GM19452 (cell line): ENCODE measurements at regions not wholly inside any gene's neighbourhood (a gene's known extent, or its start where the extent isn't known, plus 50 kb on each side); places are given as distances from the start of the nearest gene placed in this dataset.
"Not testable (repeated sequence)": the region's sequence is repeated elsewhere in the genome, so short reads cannot be mapped to it uniquely, and the experiment has no call there.

Experiments used
- ATAC-seq: cut with Tn5 transposase; IDR thresholded peaks from one replicate; pipeline ENCODE4 v1.9.1; 2021; ENCODE audit not compliant: unreplicated experiment

GRCh38 chr20:11162026-11162775 lies 488.4 kb upstream of the JAG1 start:
- ATAC-seq: no peak

- ATAC-seq: no peak
Measured at GRCh38 chr20:11165789-11166188, 492.0 kb upstream of the JAG1 start.

- ATAC-seq: no peak
Measured at GRCh38 chr20:11166712-11167111, 492.9 kb upstream of the JAG1 start.

- ATAC-seq: no peak
Measured at GRCh38 chr20:11168026-11168425, 494.2 kb upstream of the JAG1 start.

- ATAC-seq: no peak
Measured at GRCh38 chr20:11170025-11170424, 496.2 kb upstream of the JAG1 start.

- ATAC-seq: no peak
Measured at GRCh38 chr20:11170565-11170964, 496.8 kb upstream of the JAG1 start.

- ATAC-seq: no peak
Measured at GRCh38 chr20:11172881-11173280, 499.1 kb upstream of the JAG1 start.

- ATAC-seq: no peak
Measured at GRCh38 chr20:11173916-11174315, 500.1 kb upstream of the JAG1 start.

GRCh38 chr20:11174861-11175260 lies 501.1 kb upstream of the JAG1 start:
- no peak for ATAC-seq

GRCh38 chr20:11176431-11176830 lies 502.6 kb upstream of the JAG1 start:
- no peak for ATAC-seq

GRCh38 chr20:11178946-11179654 lies 505.3 kb upstream of the JAG1 start:
- no peak for ATAC-seq

GRCh38 chr20:11180186-11180585 lies 506.4 kb upstream of the JAG1 start:
- no peak for ATAC-seq

GRCh38 chr20:11181129-11181528 lies 507.3 kb upstream of the JAG1 start:
- ATAC-seq: not testable (repeated sequence)

GRCh38 chr20:11181966-11182365 lies 508.2 kb upstream of the JAG1 start:
- no peak for ATAC-seq

GRCh38 chr20:11182720-11183119 lies 508.9 kb upstream of the JAG1 start:
- ATAC-seq: no peak

GRCh38 chr20:11186301-11187008 lies 512.7 kb upstream of the JAG1 start:
- ATAC-seq: no peak

GRCh38 chr20:11188843-11189603 lies 515.2 kb upstream of the JAG1 start:
- no peak for ATAC-seq

GRCh38 chr20:11190741-11191140 lies 516.9 kb upstream of the JAG1 start:
- no peak for ATAC-seq

GRCh38 chr20:11192106-11192505 lies 518.3 kb upstream of the JAG1 start:
- ATAC-seq: no peak

- ATAC-seq: no peak
Measured at GRCh38 chr20:11193241-11193640, 519.4 kb upstream of the JAG1 start.

- no peak for ATAC-seq
Measured at GRCh38 chr20:11195169-11195568, 521.4 kb upstream of the JAG1 start.
